Neutrophil (primary cell): ENCODE measurements at regions not wholly inside any gene's neighbourhood (a gene's known extent, or its start where the extent isn't known, plus 50 kb on each side); places are given as distances from the start of the nearest gene placed in this dataset.

Experiments
- H3K27ac ChIP-seq: fragments of 200-600 bp; sonication (generic); 2 replicates; pipeline ENCODE4 v1.5.1; 2016; ENCODE audit warnings: mild to moderate bottlenecking, moderate library complexity
- H3K27me3 ChIP-seq: fragments of 200-600 bp; sonication (generic); 2 replicates; pipeline ENCODE4 v1.6.0; 2016; ENCODE audit warnings: mild to moderate bottlenecking
- H3K36me3 ChIP-seq: fragments of 200-600 bp; sonication (generic); 2 replicates; pipeline ENCODE4 v1.5.1; 2017
- H3K4me1 ChIP-seq, 2 experiments: fragments of 200-600 bp in 1 of 2; sonication (generic) in 1 of 2; 1 replicate in 1 of 2; 2 replicates in 1 of 2; pipeline versions ENCODE4 v1.5.1 to v1.6.1; 2013 to 2016; ENCODE audit warnings: low read depth in 1 of 2, low read length in 1 of 2, mild to moderate bottlenecking in 1 of 2, moderate library complexity in 1 of 2; ENCODE audit not compliant: control insufficient read depth in 1 of 2, insufficient read depth in 1 of 2
- H3K4me3 ChIP-seq, 2 experiments: fragments of 200-600 bp in 1 of 2; sonication (generic) in 1 of 2; 1 replicate in 1 of 2; 2 replicates in 1 of 2; pipeline ENCODE4 v1.5.1; 2013 to 2016; ENCODE audit warnings: low read depth in 1 of 2, low read length in 1 of 2, mild to moderate bottlenecking in 1 of 2, moderate library complexity in 1 of 2
- H3K9me3 ChIP-seq: fragments of 200-600 bp; sonication (generic); 2 replicates; pipeline ENCODE4 v1.5.1; 2016
- CTCF ChIP-seq: fragments of 200-600 bp; sonication (generic); IDR thresholded peaks from 2 replicates; pipeline ENCODE4 v1.5.1; 2016; ENCODE audit warnings: antibody characterized with exemption

DNA sequence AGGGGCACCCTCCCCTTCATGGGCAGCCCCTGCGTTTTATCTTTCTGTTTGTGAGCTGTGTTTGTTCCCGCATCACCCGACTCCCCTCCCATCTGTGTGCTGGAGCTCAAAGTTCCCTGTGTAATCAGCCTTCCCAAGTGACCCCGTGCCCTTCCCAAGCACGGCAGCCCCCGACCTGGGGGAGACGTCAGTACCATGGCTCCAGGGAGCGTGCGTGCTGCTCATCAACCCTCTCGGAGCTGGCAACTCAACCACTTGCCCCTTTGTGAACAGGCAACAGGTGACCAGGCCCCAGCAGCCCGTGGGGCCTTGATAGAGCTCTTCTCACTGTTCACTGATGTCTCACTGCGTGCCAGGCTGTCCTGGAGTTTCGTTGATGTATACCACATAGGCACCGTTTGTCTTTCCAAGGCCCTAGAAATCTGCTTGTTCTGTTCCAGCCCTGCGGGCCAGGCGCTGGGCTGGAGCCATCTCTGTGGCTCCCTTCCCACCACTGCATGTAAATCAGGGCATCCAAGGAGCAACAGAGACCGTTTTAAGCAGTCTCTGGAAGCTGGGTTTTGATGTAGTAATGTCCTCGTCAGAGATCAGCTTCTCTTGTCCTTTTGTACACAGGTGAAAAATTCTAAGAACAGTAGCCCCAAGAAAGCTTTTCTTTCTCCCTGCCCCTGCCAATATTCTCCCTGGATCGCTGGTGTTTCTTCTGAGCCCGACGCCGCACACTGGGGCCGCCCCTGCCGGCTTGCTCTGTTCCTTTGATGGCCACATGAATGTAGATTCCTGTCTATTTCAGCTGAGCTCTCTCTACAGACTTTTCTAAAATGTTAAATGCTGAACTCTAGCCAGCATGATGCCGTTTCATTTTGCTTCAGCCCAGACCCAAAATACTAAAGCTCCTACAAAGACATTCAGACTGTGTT lies 107.0 kb upstream of the PTPRM start:
- Histone ChIP-seq H3K36me3 (no peaks in the 10 kb centered on the region), H3K9me3 (no peaks in the 10 kb centered on the region), H3K27ac (no peak overlapping the region), H3K4me3 (no peak overlapping the region), H3K4me1 (no peaks in the 10 kb centered on the region), H3K27me3 (no peaks in the 10 kb centered on the region)
- no peak for TF ChIP-seq CTCF

DNA sequence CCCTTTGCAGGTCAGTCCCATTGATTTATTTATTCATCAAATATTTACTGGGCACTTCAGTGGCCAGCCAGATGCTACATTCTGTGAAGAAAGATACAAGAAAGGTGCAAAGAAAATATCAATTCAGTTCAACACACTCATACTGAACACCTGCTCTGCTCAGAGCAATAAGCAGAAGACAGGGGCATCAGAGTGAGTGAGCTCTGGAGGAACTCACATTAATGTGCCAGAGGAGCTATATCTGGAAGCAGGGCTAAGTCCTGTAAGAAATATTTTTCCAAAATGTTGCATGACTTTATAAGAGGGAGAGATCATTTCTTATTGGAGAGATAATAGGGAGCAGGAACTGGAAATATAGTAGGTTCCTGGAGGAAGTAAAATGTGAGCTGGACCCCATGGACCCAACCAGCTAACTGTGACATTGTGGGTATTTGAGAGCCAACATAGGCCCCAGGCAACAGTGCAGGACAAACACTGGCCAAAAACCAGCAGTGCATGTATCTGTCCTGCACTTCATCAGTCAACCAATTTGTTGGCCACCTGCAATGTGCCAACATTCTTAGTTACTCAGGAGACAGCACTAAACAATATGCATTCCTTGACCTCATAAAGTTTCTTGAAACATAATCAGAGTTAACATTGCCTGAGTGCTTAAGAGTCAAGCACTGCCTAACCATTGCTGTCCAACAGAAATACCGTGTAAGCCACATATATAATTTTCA lies 102.7 kb upstream of the PTPRM start:
- TF ChIP-seq CTCF, result no peak
- H3K36me3 ChIP-seq, result no peaks in the 10 kb centered on the region
- no peaks in the 10 kb centered on the region for H3K9me3 ChIP-seq
- no peaks in the 10 kb centered on the region for H3K4me1 ChIP-seq
- H3K27ac ChIP-seq, result no peak overlapping the region
- no peak overlapping the region for H3K4me3 ChIP-seq
- peaks cover 9% of the 10 kb centered on the region for H3K27me3 ChIP-seq

DNA sequence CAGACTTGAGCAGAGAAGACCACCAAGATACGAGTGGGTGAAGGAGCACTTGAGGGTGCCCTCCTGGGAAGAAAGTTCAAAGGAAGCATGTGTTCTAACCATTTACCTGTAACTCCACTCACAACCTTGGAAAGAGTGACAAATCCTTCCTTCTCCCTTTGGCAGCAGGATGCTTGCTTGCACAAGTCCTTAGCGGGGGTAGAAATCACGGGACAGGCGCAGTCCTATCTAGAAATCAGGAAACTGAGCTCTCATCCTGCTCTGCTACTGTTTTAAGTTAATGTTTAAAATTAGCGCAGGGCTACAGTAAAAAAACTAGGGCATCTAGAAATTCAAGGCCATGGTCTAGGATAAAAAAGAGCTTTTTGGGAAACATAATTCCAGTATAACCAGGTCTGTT lies 100.9 kb upstream of the PTPRM start:
- TF ChIP-seq CTCF, result no peak
- Histone ChIP-seq H3K27ac (no peak overlapping the region), H3K9me3 (no peaks in the 10 kb centered on the region), H3K36me3 (no peaks in the 10 kb centered on the region), H3K27me3 (peaks cover 9% of the 10 kb centered on the region), H3K4me3 (no peak overlapping the region), H3K4me1 (no peaks in the 10 kb centered on the region)

- no peak for TF ChIP-seq CTCF
- Histone ChIP-seq H3K27me3 (peaks cover 9% of the 10 kb centered on the region), H3K4me1 (no peaks in the 10 kb centered on the region), H3K4me3 (no peak overlapping the region), H3K36me3 (no peaks in the 10 kb centered on the region), H3K27ac (no peak overlapping the region), H3K9me3 (no peaks in the 10 kb centered on the region)
Observed at GRCh38 chr18:7467708-7468466, 99.2 kb upstream of the PTPRM start.

- peaks cover 9% of the 10 kb centered on the region for H3K27me3 ChIP-seq
- no peaks in the 10 kb centered on the region for H3K36me3 ChIP-seq
- H3K4me3 ChIP-seq, result no peak overlapping the region
- TF ChIP-seq CTCF, result no peak
- H3K27ac ChIP-seq, result no peak overlapping the region
- H3K4me1 ChIP-seq, result no peaks in the 10 kb centered on the region
- no peaks in the 10 kb centered on the region for H3K9me3 ChIP-seq
Observed at GRCh38 chr18:7470101-7470500, 97.0 kb upstream of the PTPRM start.
